IMR-90 (cell line): ENCODE measurements at regions not wholly inside any gene's neighbourhood (a gene's known extent, or its start where the extent isn't known, plus 50 kb on each side); places are given as distances from the start of the nearest gene placed in this dataset.
A peak's percentile ranks its signal among the peaks of the same experiment; 100 is the strongest.

Experiments
- ATAC-seq: fragments of 200-7000 bp; cut with Tn5 transposase; 2 replicates; pipeline ENCODE4 v1.9.1; 2020; ENCODE audit warnings: low read depth, mild to moderate bottlenecking, moderate library complexity
- BruUV-seq: library from RNA; stranded (reverse); fragments of 400-500 nt; replicated peaks from 2 replicates; lab custom pipeline; 2021; lab: Mats Ljungman, UMichigan
- CTCF ChIA-PET: fragments of 300-600 bp; formaldehyde crosslinking; extraction: SDS; loops from one replicate; lab custom pipeline; 2021; ENCODE audit warnings: antibody characterized with exemption; lab: Yijun Ruan, JAX
- POLR2A ChIA-PET: fragments of 300-600 bp; sonication (Branson Sonifier 250); formaldehyde crosslinking; loops from one replicate; lab custom pipeline; 2022; ENCODE audit warnings: antibody characterized with exemption; ENCODE audit not compliant: unreplicated experiment; lab: Charles Lee
- DNase-seq: peaks from one replicate; pipeline ENCODE4 v3.0.0; 2013
- H2AFZ ChIP-seq: replicated peaks from 2 replicates; pipeline ENCODE3; 2013; ENCODE audit warnings: low read length, mild to moderate bottlenecking; ENCODE audit not compliant: poor library complexity
- H2AK5ac ChIP-seq: 2 replicates; pipeline ENCODE4 v1.6.1; 2013; ENCODE audit warnings: low read depth, low read length, inconsistent platforms
- H2AK9ac ChIP-seq: replicated peaks from 2 replicates; pipeline ENCODE3; 2013; ENCODE audit warnings: mild to moderate bottlenecking, low read depth, low read length, moderate library complexity; ENCODE audit not compliant: poor library complexity
- H2BK120ac ChIP-seq: 2 replicates; pipeline ENCODE4 v1.6.1; 2013; ENCODE audit warnings: low read depth, low read length, inconsistent platforms
- H2BK15ac ChIP-seq: 3 replicates; pipeline ENCODE4 v1.6.1; 2013; ENCODE audit warnings: low read depth, low read length, inconsistent platforms
- H2BK20ac ChIP-seq: 2 replicates; pipeline ENCODE4 v1.6.1; 2013; ENCODE audit warnings: low read depth, mild to moderate bottlenecking, inconsistent platforms, low read length, moderate library complexity
- H2BK5ac ChIP-seq: 2 replicates; pipeline ENCODE4 v1.6.1; 2013; ENCODE audit warnings: mild to moderate bottlenecking, low read depth, low read length, inconsistent platforms; ENCODE audit not compliant: poor library complexity, severe bottlenecking
- H3K14ac ChIP-seq: replicated peaks from 2 replicates; pipeline ENCODE4 v1.6.1; 2013; ENCODE audit warnings: low read depth, low read length, inconsistent platforms
- H3K18ac ChIP-seq: 2 replicates; pipeline ENCODE4 v1.6.1; 2013; ENCODE audit warnings: low read depth, low read length, control low read depth
- H3K23ac ChIP-seq: 2 replicates; pipeline ENCODE4 v1.6.1; 2013; ENCODE audit warnings: low read depth, low read length, inconsistent platforms
- H3K27ac ChIP-seq: 2 replicates; pipeline ENCODE4 v1.5.1; 2013; ENCODE audit warnings: mild to moderate bottlenecking, control low read depth, low read length; ENCODE audit not compliant: insufficient read depth
- H3K27me3 ChIP-seq: 2 replicates; pipeline ENCODE4 v1.6.1; 2013; ENCODE audit warnings: low read length; ENCODE audit not compliant: control insufficient read depth, insufficient read depth
- H3K36me3 ChIP-seq: 2 replicates; pipeline ENCODE4 v1.6.1; 2013; ENCODE audit warnings: low read length, mixed read lengths; ENCODE audit not compliant: control insufficient read depth, insufficient read depth
- H3K4ac ChIP-seq: 2 replicates; pipeline ENCODE4 v1.6.1; 2013; ENCODE audit warnings: low read depth, low read length, inconsistent platforms
- H3K4me1 ChIP-seq: 2 replicates; pipeline ENCODE4 v1.6.1; 2013; ENCODE audit warnings: low read length, mixed read lengths; ENCODE audit not compliant: control insufficient read depth, insufficient read depth
- H3K4me2 ChIP-seq: 2 replicates; pipeline ENCODE4 v1.6.1; 2013; ENCODE audit warnings: low read depth, mild to moderate bottlenecking, control low read depth, low read length, moderate library complexity
- H3K4me3 ChIP-seq: 2 replicates; pipeline ENCODE4 v1.5.1; 2013; ENCODE audit warnings: low read depth, mild to moderate bottlenecking, control low read depth, low read length, moderate library complexity; ENCODE audit not compliant: insufficient read depth
- H3K56ac ChIP-seq: 2 replicates; pipeline ENCODE4 v1.6.1; 2013; ENCODE audit warnings: low read length, inconsistent platforms; ENCODE audit not compliant: insufficient read depth; ENCODE audit errors: extremely low read depth
- H3K79me1 ChIP-seq, 2 experiments: 2 replicates each; pipeline ENCODE4 v1.6.1; 2013; ENCODE audit warnings: low read length in 2 of 2, inconsistent platforms in 1 of 2, low read depth in 1 of 2
- H3K9ac ChIP-seq: 2 replicates; pipeline ENCODE4 v1.6.1; 2013; ENCODE audit warnings: low read depth, low read length, control low read depth
- H3K9me1 ChIP-seq: 2 replicates; pipeline ENCODE4 v1.6.1; 2013; ENCODE audit warnings: low read length, inconsistent platforms; ENCODE audit not compliant: insufficient read depth
- H3K9me3 ChIP-seq: 2 replicates; pipeline ENCODE4 v1.6.1; 2013; ENCODE audit warnings: low read length; ENCODE audit not compliant: control insufficient read depth, insufficient read depth
- H4K20me1 ChIP-seq: 2 replicates; pipeline ENCODE4 v1.6.1; 2013; ENCODE audit warnings: low read length, inconsistent platforms; ENCODE audit not compliant: insufficient read depth
- H4K5ac ChIP-seq: 2 replicates; pipeline ENCODE4 v1.6.1; 2013; ENCODE audit warnings: mild to moderate bottlenecking, low read depth, low read length, control low read depth
- H4K8ac ChIP-seq, 2 experiments: 2 replicates each; pipeline ENCODE4 v1.6.1; 2013; ENCODE audit warnings: low read depth in 2 of 2, low read length in 2 of 2, control low read depth in 1 of 2, inconsistent platforms in 1 of 2
- H4K91ac ChIP-seq: 2 replicates; pipeline ENCODE4 v1.6.1; 2013; ENCODE audit warnings: low read depth, low read length, inconsistent platforms; ENCODE audit not compliant: insufficient read depth
- BHLHE40 ChIP-seq: fragments of 150-350 bp; IDR thresholded peaks from 2 replicates; pipeline ENCODE4 v1.6.1; 2016; ENCODE audit warnings: mild to moderate bottlenecking, low read depth, low read length
- CEBPB ChIP-seq: IDR thresholded peaks from 2 replicates; pipeline ENCODE4 v1.6.1; 2012; ENCODE audit warnings: low read depth, low read length, improper control_type of control experiment
- CTCF ChIP-seq: conservative IDR thresholded peaks from 2 replicates; pipeline ENCODE4 v1.5.1; 2012; ENCODE audit warnings: mild to moderate bottlenecking, low read depth, low read length, improper control_type of control experiment
- NFE2L2 ChIP-seq: fragments of 150-350 bp; IDR thresholded peaks from 2 replicates; pipeline ENCODE4 v1.6.1; 2016; ENCODE audit warnings: low read depth, mild to moderate bottlenecking, low read length
- POLR2A ChIP-seq: IDR thresholded peaks from 2 replicates; pipeline ENCODE4 v1.6.1; 2012; ENCODE audit warnings: mild to moderate bottlenecking, low read depth, low read length
- WGBS, 2 experiments: methylation state at CpG; one replicate each; pipeline versions ENCODE4 v1.1.5 to v1.1.7; 2013; ENCODE audit warnings: missing lambda C conversion rate in 2 of 2; ENCODE audit not compliant: insufficient read length in 1 of 2; ENCODE audit errors: extremely low coverage in 2 of 2; 5-methylcytosine and 5-hydroxymethylcytosine counted together
- dilution Hi-C: fragments of 300-500 bp; cut with HindIII; formaldehyde crosslinking; loops from one replicate; pipeline ENCODE4 v1.14.3; 2018; ENCODE audit warnings: low sequenced_read_pairs; ENCODE audit not compliant: unreplicated experiment
- in situ Hi-C: fragments of 300-500 bp; cut with MboI; formaldehyde crosslinking; loops from 3 replicates; pipeline ENCODE4 v1.14.3; 2019; ENCODE audit warnings: low sequenced_read_pairs, inconsistent platforms, mixed read lengths
- intact Hi-C: fragments of 100-400 bp; cut with micrococcal nuclease; formaldehyde crosslinking; loops from 2 replicates; pipeline ENCODE4 v1.10.0; 2022

- CTCF ChIA-PET, result no interaction called here
- dilution Hi-C loops (no loop called here), intact Hi-C loops (no loop called here), in situ Hi-C loops (no loop called here)
- H2BK120ac ChIP-seq, result no peak overlapping the region
- no peaks in the 10 kb centered on the region for H3K79me1 ChIP-seq
- H3K27ac ChIP-seq, result no peak overlapping the region
- no peaks in the 10 kb centered on the region for H3K36me3 ChIP-seq
- H2AFZ ChIP-seq, result no peak overlapping the region
- no peak overlapping the region for H3K4me3 ChIP-seq
- no peak overlapping the region for H3K4me2 ChIP-seq
- no peaks in the 10 kb centered on the region for H3K4me1 ChIP-seq
- no peak overlapping the region for H4K8ac ChIP-seq
- H4K20me1 ChIP-seq, result no peaks in the 10 kb centered on the region
- H2AK9ac ChIP-seq, result no peak overlapping the region
- no peak overlapping the region for H3K23ac ChIP-seq
- no peak overlapping the region for H2AK5ac ChIP-seq
- no peak overlapping the region for H3K9ac ChIP-seq
- TF ChIP-seq NFE2L2, result no peak
- no peak for TF ChIP-seq BHLHE40
- no peak for TF ChIP-seq POLR2A
- TF ChIP-seq CEBPB, result peak; percentile 68
- TF ChIP-seq CTCF, result no peak
- ATAC-seq (no peak), DNase-seq (no peak)
- H3K4ac ChIP-seq, result no peak overlapping the region
- H2BK15ac ChIP-seq, result no peak overlapping the region
- H3K27me3 ChIP-seq, result no peaks in the 10 kb centered on the region
- H3K56ac ChIP-seq, result no peak overlapping the region
- no CpG with 5 or more reads among the region's 4 CpGs for WGBS, 2 experiments
- H3K14ac ChIP-seq, result no peak overlapping the region
- H2BK20ac ChIP-seq, result no peak overlapping the region
- H3K9me3 ChIP-seq, result peaks cover 9% of the 10 kb centered on the region
- no peak overlapping the region for H2BK5ac ChIP-seq
- POLR2A ChIA-PET, result no interaction called here
- no peak overlapping the region for H3K18ac ChIP-seq
- H4K5ac ChIP-seq, result no peak overlapping the region
- H3K9me1 ChIP-seq, result no peaks in the 10 kb centered on the region
- H4K91ac ChIP-seq, result no peak overlapping the region
- BruUV-seq, result no TSS peak
Measured at GRCh38 chr9:1521547-1521946, 471.4 kb downstream of the DMRT2 start.
